Mesenchymal stem cell (in vitro differentiated cells and primary cell): ENCODE measurements at regions not wholly inside any gene's neighbourhood (a gene's known extent, or its start where the extent isn't known, plus 50 kb on each side); places are given as distances from the start of the nearest gene placed in this dataset.
"Not testable (repeated sequence)": the region's sequence is repeated elsewhere in the genome, so short reads cannot be mapped to it uniquely, and the experiment has no call there.

Experiments
- DNase-seq: peaks from one replicate; pipeline ENCODE4 v3.0.0-alpha.2; 2013
- H2AFZ ChIP-seq: one replicate; pipeline ENCODE4 v1.6.1; 2013; ENCODE audit warnings: low read depth, mild to moderate bottlenecking, control low read depth, inconsistent platforms, low read length, moderate library complexity
- H2AK5ac ChIP-seq: 2 replicates; pipeline ENCODE4 v1.6.1; 2013; ENCODE audit warnings: low read length, moderate library complexity, mild to moderate bottlenecking, inconsistent platforms; ENCODE audit not compliant: severe bottlenecking
- H2BK120ac ChIP-seq: one replicate; pipeline ENCODE4 v1.6.1; 2013; ENCODE audit warnings: low read depth, mild to moderate bottlenecking, inconsistent platforms, low read length, moderate library complexity
- H2BK12ac ChIP-seq, 2 experiments: one replicate each; pipeline ENCODE4 v1.6.1; 2013; ENCODE audit warnings: inconsistent platforms in 2 of 2, low read length in 2 of 2, mild to moderate bottlenecking in 2 of 2, moderate library complexity in 2 of 2, control low read depth in 1 of 2
- H2BK15ac ChIP-seq: one replicate; pipeline ENCODE4 v1.6.1; 2013; ENCODE audit warnings: mild to moderate bottlenecking, low read depth, inconsistent platforms; ENCODE audit not compliant: poor library complexity, severe bottlenecking
- H2BK5ac ChIP-seq: 2 replicates; pipeline ENCODE4 v1.6.1; 2013; ENCODE audit warnings: low read depth, mild to moderate bottlenecking, low read length, control low read depth, inconsistent platforms; ENCODE audit not compliant: poor library complexity, severe bottlenecking
- H3K14ac ChIP-seq, 2 experiments: one replicate each; pipeline ENCODE4 v1.6.1; 2013; ENCODE audit warnings: inconsistent platforms in 2 of 2, low read length in 2 of 2, control low read depth in 1 of 2, mild to moderate bottlenecking in 1 of 2, moderate library complexity in 1 of 2
- H3K18ac ChIP-seq, 2 experiments: one replicate each; pipeline ENCODE4 v1.6.1; 2013; ENCODE audit warnings: inconsistent platforms in 2 of 2, low read length in 2 of 2, control low read depth in 1 of 2, low read depth in 1 of 2, mild to moderate bottlenecking in 1 of 2
- H3K23ac ChIP-seq, 2 experiments: one replicate each; pipeline ENCODE4 v1.6.1; 2013; ENCODE audit warnings: inconsistent platforms in 2 of 2, low read length in 2 of 2, mild to moderate bottlenecking in 2 of 2, moderate library complexity in 2 of 2, control low read depth in 1 of 2
- H3K27ac ChIP-seq: 2 replicates; pipeline ENCODE4 v1.5.1; 2013; ENCODE audit warnings: mild to moderate bottlenecking, moderate library complexity, low read length, control low read depth, inconsistent platforms; ENCODE audit not compliant: poor library complexity, severe bottlenecking
- H3K27me3 ChIP-seq, 2 experiments: 2 replicates each; pipeline versions ENCODE4 v1.6.1 to v1.7.0; 2013; ENCODE audit warnings: low read length in 2 of 2, mild to moderate bottlenecking in 2 of 2, moderate library complexity in 2 of 2, control low read depth in 1 of 2, inconsistent platforms in 1 of 2; ENCODE audit not compliant: control insufficient read depth in 1 of 2, insufficient read depth in 1 of 2
- H3K36me3 ChIP-seq, 2 experiments: 2 replicates each; pipeline versions ENCODE4 v1.6.1 to v1.7.0; 2013; ENCODE audit warnings: low read length in 2 of 2, control low read depth in 1 of 2, inconsistent platforms in 1 of 2, low read depth in 1 of 2, mild to moderate bottlenecking in 1 of 2; ENCODE audit not compliant: insufficient read depth in 2 of 2, control insufficient read depth in 1 of 2
- H3K4ac ChIP-seq, 2 experiments: one replicate each; pipeline ENCODE4 v1.6.1; 2013; ENCODE audit warnings: inconsistent platforms in 2 of 2, low read length in 2 of 2, mild to moderate bottlenecking in 2 of 2, moderate library complexity in 2 of 2, control low read depth in 1 of 2, low read depth in 1 of 2
- H3K4me1 ChIP-seq: 2 replicates; pipeline ENCODE4 v1.6.1; 2013; ENCODE audit warnings: low read depth, low read length, control low read depth; ENCODE audit not compliant: control insufficient read depth, insufficient read depth
- H3K4me2 ChIP-seq: 2 replicates; pipeline ENCODE4 v1.6.1; 2013; ENCODE audit warnings: low read length, mild to moderate bottlenecking, inconsistent platforms; ENCODE audit not compliant: poor library complexity, severe bottlenecking
- H3K4me3 ChIP-seq, 2 experiments: 2 replicates each; pipeline versions ENCODE4 v1.5.1 to v1.7.0; 2013; ENCODE audit warnings: low read length in 2 of 2, mild to moderate bottlenecking in 2 of 2, control low read depth in 1 of 2, low read depth in 1 of 2; ENCODE audit not compliant: insufficient read depth in 1 of 2
- H3K79me1 ChIP-seq: replicated peaks from 2 replicates; pipeline ENCODE4 v1.6.1; 2013; ENCODE audit warnings: mild to moderate bottlenecking, control low read depth, low read length, inconsistent platforms; ENCODE audit not compliant: poor library complexity, severe bottlenecking
- H3K9ac ChIP-seq: 2 replicates; pipeline ENCODE4 v1.7.0; 2013; ENCODE audit warnings: mild to moderate bottlenecking, low read length, moderate library complexity
- H3K9me3 ChIP-seq: 2 replicates; pipeline ENCODE4 v1.7.0; 2013; ENCODE audit warnings: mild to moderate bottlenecking, low read length; ENCODE audit not compliant: control insufficient read depth
- H4K8ac ChIP-seq: one replicate; pipeline ENCODE4 v1.6.1; 2013; ENCODE audit warnings: inconsistent platforms, mild to moderate bottlenecking, low read length, moderate library complexity
- H4K91ac ChIP-seq: one replicate; pipeline ENCODE4 v1.6.1; 2013; ENCODE audit warnings: mild to moderate bottlenecking, low read length, inconsistent platforms
- WGBS: methylation state at CpG from one replicate; pipeline ENCODE4 v1.1.7; 2013; ENCODE audit warnings: mixed read lengths; 5-methylcytosine and 5-hydroxymethylcytosine counted together

DNA sequence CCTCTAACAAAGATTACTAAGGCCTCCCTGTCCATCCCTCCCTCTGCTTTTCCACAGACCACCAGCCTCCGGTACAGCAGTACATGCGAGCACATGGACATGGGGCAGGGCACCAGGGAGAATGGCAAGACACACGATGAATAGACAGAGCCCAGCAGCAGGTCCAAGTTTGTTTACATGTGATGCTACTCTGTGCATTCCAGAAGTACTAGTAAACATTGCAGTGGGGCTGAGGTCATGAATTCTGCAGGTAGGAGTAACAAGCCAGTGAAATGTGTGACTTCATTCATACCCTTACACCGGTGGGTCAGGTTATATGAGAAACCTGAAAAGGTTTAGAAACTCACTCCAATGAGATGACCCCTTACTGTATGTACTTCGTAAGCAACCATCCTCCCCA lies 205.7 kb downstream of the BCL11A start:
- no peak overlapping the region for H3K4ac ChIP-seq
- peaks cover under 1% of the 10 kb centered on the region for H3K4me1 ChIP-seq
- no peak overlapping the region for H2AFZ ChIP-seq
- H3K36me3 ChIP-seq: no peaks in the 10 kb centered on the region
- H3K4me2 ChIP-seq: no peak overlapping the region
- no peak overlapping the region for H3K18ac ChIP-seq
- WGBS: 61% methylated on average over 5 of the region's 5 CpGs
- H3K23ac ChIP-seq: no peak overlapping the region
- no peak overlapping the region for H3K9ac ChIP-seq
- no peak overlapping the region for H2AK5ac ChIP-seq
- no peak overlapping the region for H2BK120ac ChIP-seq
- H3K14ac ChIP-seq: no peak overlapping the region
- no peak overlapping the region for H4K8ac ChIP-seq
- no peak overlapping the region for H2BK15ac ChIP-seq
- no peak overlapping the region for H3K27ac ChIP-seq
- no peak overlapping the region for H4K91ac ChIP-seq
- no peaks in the 10 kb centered on the region for H3K9me3 ChIP-seq
- no peak overlapping the region for H3K4me3 ChIP-seq
- H2BK12ac ChIP-seq: no peak overlapping the region
- H3K79me1 ChIP-seq: no peaks in the 10 kb centered on the region
- DNase-seq: no peak
- no peaks in the 10 kb centered on the region for H3K27me3 ChIP-seq
- H2BK5ac ChIP-seq: no peak overlapping the region

DNA sequence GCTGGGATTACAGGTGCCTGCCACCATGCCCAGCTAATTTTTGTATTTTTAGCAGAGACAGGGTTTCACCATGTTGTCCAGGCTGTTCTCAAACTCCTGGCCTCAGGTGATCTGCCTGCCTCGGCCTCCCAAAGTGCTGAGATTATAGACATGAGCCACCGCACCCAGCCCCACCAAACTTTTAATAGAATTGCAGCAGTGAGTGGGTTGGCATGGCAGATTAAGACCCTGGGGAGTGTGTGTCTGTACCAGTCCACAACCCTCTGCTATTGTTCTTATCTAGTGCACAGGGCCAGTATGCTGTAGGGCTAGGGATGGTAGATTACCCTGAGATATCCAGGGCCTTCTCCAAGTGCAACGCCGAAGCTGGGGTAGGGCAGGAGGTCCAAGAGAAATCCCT lies 211.0 kb downstream of the BCL11A start:
- H3K79me1 ChIP-seq, H3K9me3 ChIP-seq, H3K9ac ChIP-seq, H4K8ac ChIP-seq, H3K23ac ChIP-seq, H3K27ac ChIP-seq, H3K14ac ChIP-seq, H4K91ac ChIP-seq, H2AK5ac ChIP-seq, H2BK120ac ChIP-seq, H2BK12ac ChIP-seq, H3K4me1 ChIP-seq, H3K4me3 ChIP-seq, H2BK5ac ChIP-seq, H2BK15ac ChIP-seq, H3K18ac ChIP-seq, H2AFZ ChIP-seq, H3K4ac ChIP-seq, H3K36me3 ChIP-seq, H3K27me3 ChIP-seq, H3K4me2 ChIP-seq, DNase-seq: not testable (repeated sequence)
- WGBS: 97% methylated on average over 4 of the region's 4 CpGs

DNA sequence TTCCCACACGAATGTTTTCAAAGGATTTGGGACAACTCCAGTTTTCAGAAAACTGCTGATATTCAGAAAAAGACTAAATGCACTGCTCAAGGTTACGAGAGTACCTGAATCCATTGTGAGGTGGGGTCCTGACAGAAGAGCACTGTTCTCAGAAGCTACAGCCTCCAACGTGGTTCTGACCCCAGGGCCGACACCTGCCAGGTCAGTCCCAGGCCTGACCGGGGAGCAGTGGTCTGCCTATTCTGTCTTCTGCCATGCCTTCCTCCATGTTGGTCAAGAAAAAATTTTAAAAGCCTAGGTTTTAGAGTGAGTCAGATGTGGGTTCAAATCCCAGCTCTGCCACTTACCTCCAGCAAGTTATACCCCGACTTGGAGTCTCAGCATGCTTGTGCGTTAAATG lies 212.3 kb downstream of the BCL11A start:
- DNase-seq: no peak
- Histone ChIP-seq H3K79me1 (no peaks in the 10 kb centered on the region), H3K4me1 (peaks cover 1% of the 10 kb centered on the region), H3K9ac (no peak overlapping the region), H2BK120ac (no peak overlapping the region), H2BK12ac (no peak overlapping the region), H3K9me3 (no peaks in the 10 kb centered on the region), H3K18ac (no peak overlapping the region), H2AK5ac (no peak overlapping the region), H3K4ac (no peak overlapping the region), H3K27ac (no peak overlapping the region), H3K23ac (no peak overlapping the region), H3K4me2 (no peak overlapping the region), H2BK15ac (no peak overlapping the region), H2BK5ac (no peak overlapping the region), H2AFZ (no peak overlapping the region), H3K4me3 (no peak overlapping the region), H4K91ac (no peak overlapping the region), H3K36me3 (no peaks in the 10 kb centered on the region), H3K27me3 (no peaks in the 10 kb centered on the region), H4K8ac (no peak overlapping the region), H3K14ac (no peak overlapping the region)
- 82% methylated on average over 7 of the region's 7 CpGs for WGBS

DNA sequence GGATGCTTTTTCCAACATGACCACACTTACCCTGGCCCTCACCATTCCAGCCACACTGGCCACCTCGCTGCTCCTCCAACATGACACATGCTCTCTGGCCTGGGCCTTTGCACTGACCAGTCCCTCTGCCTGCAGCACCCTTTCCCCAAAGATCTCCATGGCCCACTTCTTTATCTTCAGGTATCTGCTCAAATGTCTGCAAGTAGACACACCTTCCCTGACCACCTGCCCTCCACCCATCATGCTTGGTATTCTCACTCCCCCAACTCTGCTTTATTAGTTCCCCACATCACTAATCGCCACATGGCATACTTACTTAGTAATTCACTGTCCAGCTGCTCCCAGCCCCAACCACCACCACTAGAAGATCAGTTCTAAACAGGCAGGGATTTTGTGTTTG lies 214.2 kb downstream of the BCL11A start:
- H3K23ac ChIP-seq: no peak overlapping the region
- H3K27me3 ChIP-seq: no peaks in the 10 kb centered on the region
- H3K4ac ChIP-seq: no peak overlapping the region
- H3K14ac ChIP-seq: no peak overlapping the region
- no peak overlapping the region for H3K4me3 ChIP-seq
- H3K27ac ChIP-seq: no peak overlapping the region
- no peak overlapping the region for H2BK5ac ChIP-seq
- no peak overlapping the region for H2AK5ac ChIP-seq
- H2AFZ ChIP-seq: no peak overlapping the region
- peaks cover 1% of the 10 kb centered on the region for H3K4me1 ChIP-seq
- H2BK12ac ChIP-seq: no peak overlapping the region
- WGBS: 70% methylated on average over 2 of the region's 2 CpGs
- H3K79me1 ChIP-seq: no peaks in the 10 kb centered on the region
- no peak overlapping the region for H3K18ac ChIP-seq
- DNase-seq: no peak
- no peaks in the 10 kb centered on the region for H3K9me3 ChIP-seq
- H4K8ac ChIP-seq: no peak overlapping the region
- H2BK120ac ChIP-seq: no peak overlapping the region
- H3K9ac ChIP-seq: no peak overlapping the region
- H4K91ac ChIP-seq: no peak overlapping the region
- H3K4me2 ChIP-seq: no peak overlapping the region
- H2BK15ac ChIP-seq: no peak overlapping the region
- no peaks in the 10 kb centered on the region for H3K36me3 ChIP-seq
